ENCODE measurements at regions not wholly inside any gene's neighbourhood (a gene's known extent, or its start where the extent isn't known, plus 50 kb on each side); places are given as distances from the start of the nearest gene placed in this dataset.

- TF ChIP-seq PKNOX1 (IDR thresholded peaks at IDR 0.05) (no peak), FOXM1 (IDR thresholded peaks at IDR 0.05; ENCODE audit: borderline replicate concordance) (no peak), SP1 (IDR thresholded peaks at IDR 0.05) (no peak), L3MBTL2 (conservative IDR thresholded peaks at IDR 0.05) (no peak)
- ChIA-PET POLR2A (no interaction called here), CTCF (no interaction called here)
- DNase-seq (ENCODE audit: extremely low spot score), result no peak
Observed at GRCh38 chr12:45585522-45586230, 143.8 kb upstream of the ARID2 start.

- no peak for TF ChIP-seq SP1 (IDR thresholded peaks at IDR 0.05)
- TF ChIP-seq BHLHE40 (IDR thresholded peaks at IDR 0.05; ENCODE audit: borderline replicate concordance), result no peak
- TF ChIP-seq HDGF (IDR thresholded peaks at IDR 0.05; ENCODE audit: borderline replicate concordance), result no peak
- TF ChIP-seq CTBP1 (IDR thresholded peaks at IDR 0.05; ENCODE audit: borderline replicate concordance), result no peak
- no peak for TF ChIP-seq ZNF384 (IDR thresholded peaks at IDR 0.05)
- TF ChIP-seq SUZ12 (IDR thresholded peaks at IDR 0.05), result no peak
- no peak for TF ChIP-seq ARNT (IDR thresholded peaks at IDR 0.05)
- no peak for TF ChIP-seq FOXK2 (IDR thresholded peaks at IDR 0.05)
- TF ChIP-seq FOXA1 (IDR thresholded peaks at IDR 0.05), result no peak
- no peak for DNase-seq (ENCODE audit: extremely low spot score)
- ChIA-PET CTCF (no interaction called here), POLR2A (no interaction called here)
Observed at GRCh38 chr12:45586486-45586885, 143.0 kb upstream of the ARID2 start.

GRCh38 chr12:45587012-45587411 lies 142.5 kb upstream of the ARID2 start:
- CTCF ChIA-PET, result no interaction called here
- TF ChIP-seq FOXA1 (IDR thresholded peaks at IDR 0.05), result no peak
- no peak for TF ChIP-seq ZNF384 (IDR thresholded peaks at IDR 0.05)
- no peak for TF ChIP-seq TARDBP (IDR thresholded peaks at IDR 0.05)
- TF ChIP-seq SUZ12 (IDR thresholded peaks at IDR 0.05), result no peak
- no peak for TF ChIP-seq L3MBTL2 (conservative IDR thresholded peaks at IDR 0.05)
- no peak for TF ChIP-seq ELF4 (IDR thresholded peaks at IDR 0.05)
- TF ChIP-seq LEF1 (IDR thresholded peaks at IDR 0.05; ENCODE audit: borderline replicate concordance), result no peak
- no peak for TF ChIP-seq FOXM1 (IDR thresholded peaks at IDR 0.05; ENCODE audit: borderline replicate concordance)
- TF ChIP-seq BHLHE40 (IDR thresholded peaks at IDR 0.05; ENCODE audit: borderline replicate concordance), result no peak
- TF ChIP-seq ARNT (IDR thresholded peaks at IDR 0.05), result no peak
- no peak for TF ChIP-seq PKNOX1 (IDR thresholded peaks at IDR 0.05)
- TF ChIP-seq CTBP1 (IDR thresholded peaks at IDR 0.05; ENCODE audit: borderline replicate concordance), result no peak
- TF ChIP-seq SP1 (IDR thresholded peaks at IDR 0.05), result no peak
- TF ChIP-seq NFRKB (IDR thresholded peaks at IDR 0.05), result no peak
- TF ChIP-seq HDGF (IDR thresholded peaks at IDR 0.05; ENCODE audit: borderline replicate concordance), result no peak
- no peak for DNase-seq (ENCODE audit: extremely low spot score)
- POLR2A ChIA-PET, result no interaction called here

- POLR2A ChIA-PET, result no interaction called here
- CTCF ChIA-PET, result no interaction called here
- no peak for DNase-seq (ENCODE audit: extremely low spot score)
- no peak for TF ChIP-seq FOXA1 (IDR thresholded peaks at IDR 0.05)
- TF ChIP-seq ELF4 (IDR thresholded peaks at IDR 0.05), result no peak
- TF ChIP-seq PKNOX1 (IDR thresholded peaks at IDR 0.05), result no peak
- no peak for TF ChIP-seq CTBP1 (IDR thresholded peaks at IDR 0.05; ENCODE audit: borderline replicate concordance)
- TF ChIP-seq L3MBTL2 (conservative IDR thresholded peaks at IDR 0.05), result no peak
- TF ChIP-seq SP1 (IDR thresholded peaks at IDR 0.05), result no peak
- TF ChIP-seq NFRKB (IDR thresholded peaks at IDR 0.05), result no peak
- no peak for TF ChIP-seq SUZ12 (IDR thresholded peaks at IDR 0.05)
- TF ChIP-seq ARNT (IDR thresholded peaks at IDR 0.05), result no peak
- TF ChIP-seq TARDBP (IDR thresholded peaks at IDR 0.05), result no peak
- no peak for TF ChIP-seq BHLHE40 (IDR thresholded peaks at IDR 0.05; ENCODE audit: borderline replicate concordance)
- TF ChIP-seq FOXM1 (IDR thresholded peaks at IDR 0.05; ENCODE audit: borderline replicate concordance), result no peak
- TF ChIP-seq ZNF384 (IDR thresholded peaks at IDR 0.05), result no peak
- TF ChIP-seq FOXK2 (IDR thresholded peaks at IDR 0.05), result no peak
- TF ChIP-seq HDGF (IDR thresholded peaks at IDR 0.05; ENCODE audit: borderline replicate concordance), result no peak
- no peak for TF ChIP-seq LEF1 (IDR thresholded peaks at IDR 0.05; ENCODE audit: borderline replicate concordance)
Observed at GRCh38 chr12:45587877-45588533, 141.5 kb upstream of the ARID2 start.

- TF ChIP-seq TARDBP (IDR thresholded peaks at IDR 0.05) (no peak), NFRKB (IDR thresholded peaks at IDR 0.05) (no peak), ARNT (IDR thresholded peaks at IDR 0.05) (no peak), FOXA1 (IDR thresholded peaks at IDR 0.05) (no peak), HDGF (IDR thresholded peaks at IDR 0.05; ENCODE audit: borderline replicate concordance) (no peak), FOXM1 (IDR thresholded peaks at IDR 0.05; ENCODE audit: borderline replicate concordance) (no peak), LEF1 (IDR thresholded peaks at IDR 0.05; ENCODE audit: borderline replicate concordance) (no peak), SUZ12 (IDR thresholded peaks at IDR 0.05) (no peak), ZNF384 (IDR thresholded peaks at IDR 0.05) (no peak), PKNOX1 (IDR thresholded peaks at IDR 0.05) (no peak), L3MBTL2 (conservative IDR thresholded peaks at IDR 0.05) (no peak), ELF4 (IDR thresholded peaks at IDR 0.05) (no peak), SP1 (IDR thresholded peaks at IDR 0.05) (no peak), CTBP1 (IDR thresholded peaks at IDR 0.05; ENCODE audit: borderline replicate concordance) (no peak), FOXK2 (IDR thresholded peaks at IDR 0.05) (no peak), BHLHE40 (IDR thresholded peaks at IDR 0.05; ENCODE audit: borderline replicate concordance) (no peak)
- POLR2A ChIA-PET, result no interaction called here
- CTCF ChIA-PET, result no interaction called here
- DNase-seq (ENCODE audit: extremely low spot score), result no peak
Observed at GRCh38 chr12:45590646-45591045, 138.9 kb upstream of the ARID2 start.
